ENCODE measurements at regions not wholly inside any gene's neighbourhood (a gene's known extent, or its start where the extent isn't known, plus 50 kb on each side); places are given as distances from the start of the nearest gene placed in this dataset.

- no peak for TF ChIP-seq EZH2 (IDR thresholded peaks at IDR 0.05; ENCODE audit: borderline replicate concordance, low read depth, low read length, severe bottlenecking)
- TF ChIP-seq CTCF (IDR thresholded peaks at IDR 0.05; ENCODE audit: borderline replicate concordance, extremely low read depth, low read length, poor library complexity, severe bottlenecking), result no peak
- no peaks in the 10 kb centered on the region for H3K79me2 ChIP-seq (ENCODE audit: insufficient read depth, low read length)
- H3K27ac ChIP-seq (ENCODE audit: low read length), result 0 out of 2 replicates have a peak overlapping the region, but pooled peaks have one; percentile 30
- H3K4me1 ChIP-seq (ENCODE audit: insufficient read depth, low read length), result peaks cover 25% of the 10 kb centered on the region
- H3K9ac ChIP-seq (ENCODE audit: low read depth, low read length), result no peak overlapping the region
- no peaks in the 10 kb centered on the region for H3K27me3 ChIP-seq (ENCODE audit: insufficient read depth, low read length, poor library complexity)
- H3K4me3 ChIP-seq (ENCODE audit: low read depth in 1 of 2, low read length in 2 of 2), result no peak overlapping the region
- 0 out of 2 replicates have a peak overlapping the region, but pooled peaks have one; percentile 53 for H3K4me2 ChIP-seq (ENCODE audit: insufficient read depth, low read length)
- no peak overlapping the region for H2AFZ ChIP-seq (ENCODE audit: low read depth, low read length)
- ATAC-seq (ENCODE audit: insufficient read depth, low read depth) (no peak), DNase-seq (no peak)
- no peaks in the 10 kb centered on the region for H3K9me3 ChIP-seq (ENCODE audit: insufficient read depth, low read length, severe bottlenecking)
- no peaks in the 10 kb centered on the region for H4K20me1 ChIP-seq (ENCODE audit: insufficient read depth, low read length)
- no peaks in the 10 kb centered on the region for H3K36me3 ChIP-seq (ENCODE audit: insufficient read depth, low read length)
Observed at GRCh38 chr9:85291266-85291665, 450.5 kb downstream of the AGTPBP1 start.

- no peaks in the 10 kb centered on the region for H3K27me3 ChIP-seq (ENCODE audit: insufficient read depth, low read length, poor library complexity)
- H3K27ac ChIP-seq (ENCODE audit: low read length), result peak overlapping the region; percentile 41
- H3K4me3 ChIP-seq (ENCODE audit: low read depth in 1 of 2, low read length in 2 of 2), result no peak overlapping the region; a peak in 1 of 4 replicates
- no peak overlapping the region for H2AFZ ChIP-seq (ENCODE audit: low read depth, low read length)
- DNase-seq (peak; percentile 87), ATAC-seq (ENCODE audit: insufficient read depth, low read depth) (peak; percentile 93)
- peak overlapping the region; percentile 53 for H3K4me2 ChIP-seq (ENCODE audit: insufficient read depth, low read length)
- H3K79me2 ChIP-seq (ENCODE audit: insufficient read depth, low read length), result no peaks in the 10 kb centered on the region
- no peaks in the 10 kb centered on the region for H3K36me3 ChIP-seq (ENCODE audit: insufficient read depth, low read length)
- no peak overlapping the region for H3K9ac ChIP-seq (ENCODE audit: low read depth, low read length)
- no peaks in the 10 kb centered on the region for H3K9me3 ChIP-seq (ENCODE audit: insufficient read depth, low read length, severe bottlenecking)
- peaks cover 25% of the 10 kb centered on the region for H3K4me1 ChIP-seq (ENCODE audit: insufficient read depth, low read length)
- H4K20me1 ChIP-seq (ENCODE audit: insufficient read depth, low read length), result no peaks in the 10 kb centered on the region
- no peak for TF ChIP-seq EZH2 (IDR thresholded peaks at IDR 0.05; ENCODE audit: borderline replicate concordance, low read depth, low read length, severe bottlenecking)
- peak; percentile 4 for TF ChIP-seq CTCF (IDR thresholded peaks at IDR 0.05; ENCODE audit: borderline replicate concordance, extremely low read depth, low read length, poor library complexity, severe bottlenecking)
Observed at GRCh38 chr9:85290019-85290418, 451.7 kb downstream of the AGTPBP1 start.

- ATAC-seq (ENCODE audit: insufficient read depth, low read depth) (no peak), DNase-seq (peak; percentile 4)
- Histone ChIP-seq H4K20me1 (ENCODE audit: insufficient read depth, low read length) (no peaks in the 10 kb centered on the region), H2AFZ (ENCODE audit: low read depth, low read length) (no peak overlapping the region), H3K27ac (ENCODE audit: low read length) (no peak overlapping the region), H3K27me3 (ENCODE audit: insufficient read depth, low read length, poor library complexity) (no peaks in the 10 kb centered on the region), H3K79me2 (ENCODE audit: insufficient read depth, low read length) (no peaks in the 10 kb centered on the region), H3K9me3 (ENCODE audit: insufficient read depth, low read length, severe bottlenecking) (no peaks in the 10 kb centered on the region), H3K4me3 (ENCODE audit: low read depth in 1 of 2, low read length in 2 of 2) (peak overlapping the region in 1 of 2 experiments; percentile 44; a peak in 1 of 4 replicates), H3K4me2 (ENCODE audit: insufficient read depth, low read length) (peak overlapping the region; percentile 52; the same call in 1 of the 2 replicates), H3K4me1 (ENCODE audit: insufficient read depth, low read length) (peaks cover 25% of the 10 kb centered on the region), H3K9ac (ENCODE audit: low read depth, low read length) (no peak overlapping the region), H3K36me3 (ENCODE audit: insufficient read depth, low read length) (no peaks in the 10 kb centered on the region)
- TF ChIP-seq CTCF (IDR thresholded peaks at IDR 0.05; ENCODE audit: borderline replicate concordance, extremely low read depth, low read length, poor library complexity, severe bottlenecking) (no peak), EZH2 (IDR thresholded peaks at IDR 0.05; ENCODE audit: borderline replicate concordance, low read depth, low read length, severe bottlenecking) (no peak)
Observed at GRCh38 chr9:85289142-85289541, 452.6 kb downstream of the AGTPBP1 start.

GRCh38 chr9:85283421-85283820 lies 458.3 kb downstream of the AGTPBP1 start:
- Histone ChIP-seq H3K79me2 (ENCODE audit: insufficient read depth, low read length) (no peaks in the 10 kb centered on the region), H3K4me1 (ENCODE audit: insufficient read depth, low read length) (no peaks in the 10 kb centered on the region), H4K20me1 (ENCODE audit: insufficient read depth, low read length) (no peaks in the 10 kb centered on the region), H3K9me3 (ENCODE audit: insufficient read depth, low read length, severe bottlenecking) (no peaks in the 10 kb centered on the region), H3K4me3 (ENCODE audit: low read depth in 1 of 2, low read length in 2 of 2) (no peak overlapping the region), H3K36me3 (ENCODE audit: insufficient read depth, low read length) (no peaks in the 10 kb centered on the region), H2AFZ (ENCODE audit: low read depth, low read length) (no peak overlapping the region), H3K27ac (ENCODE audit: low read length) (no peak overlapping the region), H3K4me2 (ENCODE audit: insufficient read depth, low read length) (no peak overlapping the region), H3K9ac (ENCODE audit: low read depth, low read length) (no peak overlapping the region), H3K27me3 (ENCODE audit: insufficient read depth, low read length, poor library complexity) (peaks cover 4% of the 10 kb centered on the region)
- DNase-seq (no peak), ATAC-seq (ENCODE audit: insufficient read depth, low read depth) (no peak)
- no peak for TF ChIP-seq CTCF (IDR thresholded peaks at IDR 0.05; ENCODE audit: borderline replicate concordance, extremely low read depth, low read length, poor library complexity, severe bottlenecking)

Measured in DND-41 (cell line).